NCI-H2029 (cell line): ENCODE measurements at regions not wholly inside any gene's neighbourhood (a gene's known extent, or its start where the extent isn't known, plus 50 kb on each side); places are given as distances from the start of the nearest gene placed in this dataset.
A peak's percentile ranks its signal among the peaks of the same experiment; 100 is the strongest.

ENCODE experiments used
- DNase-seq: peaks from one replicate; lab custom pipeline; 2025; lab: John Stamatoyannopoulos, UW

- no peak for DNase-seq
Observed at GRCh38 chr22:22744412-22745224, 100.2 kb downstream of the GGTLC2 start.

- peak; percentile 2 for DNase-seq
Observed at GRCh38 chr22:22745225-22746060, 101.0 kb downstream of the GGTLC2 start.

GRCh38 chr22:22746061-22746962 lies 101.9 kb downstream of the GGTLC2 start:
- DNase-seq, result no peak

GRCh38 chr22:22746963-22747933 lies 102.8 kb downstream of the GGTLC2 start:
- DNase-seq, result no peak

- DNase-seq, result no peak
Observed at GRCh38 chr22:22748297-22748743, 103.9 kb downstream of the GGTLC2 start.

- no peak for DNase-seq
Observed at GRCh38 chr22:22748756-22749155, 104.3 kb downstream of the GGTLC2 start.

GRCh38 chr22:22749167-22749758 lies 104.8 kb downstream of the GGTLC2 start:
- DNase-seq, result no peak

GRCh38 chr22:22750335-22751042 lies 106.1 kb downstream of the GGTLC2 start:
- no peak for DNase-seq

GRCh38 chr22:22751043-22751603 lies 106.7 kb downstream of the GGTLC2 start:
- no peak for DNase-seq

GRCh38 chr22:22752199-22752555 lies 107.8 kb downstream of the GGTLC2 start:
- no peak for DNase-seq

- DNase-seq, result no peak
Observed at GRCh38 chr22:22752556-22753477, 108.4 kb downstream of the GGTLC2 start.

- peak; percentile 67 for DNase-seq
Observed at GRCh38 chr22:22753526-22754267, 109.3 kb downstream of the GGTLC2 start.

- no peak for DNase-seq
Observed at GRCh38 chr22:22754268-22754657, 109.8 kb downstream of the GGTLC2 start.

GRCh38 chr22:22754961-22755777 lies 110.8 kb downstream of the GGTLC2 start:
- no peak for DNase-seq

- DNase-seq, result no peak
Observed at GRCh38 chr22:22755778-22756100, 111.3 kb downstream of the GGTLC2 start.

GRCh38 chr22:22756109-22756508 lies 111.7 kb downstream of the GGTLC2 start:
- no peak for DNase-seq
